Activated T-helper 17 cell treated with anti-CD3 and anti-CD28 coated beads, Interleukin-2, amount 50 U/mL, for 72 hours (primary cell): ENCODE measurements at regions not wholly inside any gene's neighbourhood (a gene's known extent, or its start where the extent isn't known, plus 50 kb on each side); places are given as distances from the start of the nearest gene placed in this dataset.

Experiments
- ATAC-seq: fragments of 150-1000 bp; cut with Tn5 transposase; replicated peaks from 2 replicates; pipeline ENCODE4 v1.10.0; 2021; ENCODE audit warnings: mild to moderate bottlenecking, moderate library complexity
- H3K27ac Mint-ChIP-seq: one replicate; pipeline ENCODE4 v1.8.0; 2022; ENCODE audit warnings: mixed read lengths
- H3K27me3 Mint-ChIP-seq: one replicate; pipeline ENCODE4 v1.8.0; 2022; ENCODE audit warnings: mixed read lengths
- H3K36me3 Mint-ChIP-seq: one replicate; pipeline ENCODE4 v1.8.0; 2022; ENCODE audit warnings: low read depth, mild to moderate bottlenecking, mixed read lengths
- H3K4me1 Mint-ChIP-seq: one replicate; pipeline ENCODE4 v1.8.0; 2022; ENCODE audit warnings: mixed read lengths
- H3K4me3 Mint-ChIP-seq: one replicate; pipeline ENCODE4 v1.8.0; 2022; ENCODE audit warnings: mild to moderate bottlenecking, mixed read lengths
- H3K9me3 Mint-ChIP-seq: one replicate; pipeline ENCODE4 v1.8.0; 2022; ENCODE audit warnings: mixed read lengths

GRCh38 chr12:118655588-118655987 is 279.2 kb downstream of the SUDS3 start:
- Mint-ChIP-seq H3K9me3 (no peaks in the 10 kb centered on the region), H3K27me3 (no peaks in the 10 kb centered on the region), H3K36me3 (no peaks in the 10 kb centered on the region), H3K4me1 (no peaks in the 10 kb centered on the region), H3K4me3 (no peak overlapping the region), H3K27ac (no peak overlapping the region)
- ATAC-seq, result no peak

- ATAC-seq, result no peak
- H3K27ac Mint-ChIP-seq, result no peak overlapping the region
- peaks cover 15% of the 10 kb centered on the region for H3K27me3 Mint-ChIP-seq
- H3K36me3 Mint-ChIP-seq, result no peaks in the 10 kb centered on the region
- H3K9me3 Mint-ChIP-seq, result peaks cover 24% of the 10 kb centered on the region
- H3K4me3 Mint-ChIP-seq, result no peak overlapping the region
- H3K4me1 Mint-ChIP-seq, result no peaks in the 10 kb centered on the region
These were observed 300.9 kb upstream of the SRRM4 start for GRCh38 chr12:118680356-118680963.

GRCh38 chr12:118682656-118683055 is 298.7 kb upstream of the SRRM4 start:
- H3K4me3 Mint-ChIP-seq, result no peak overlapping the region
- H3K36me3 Mint-ChIP-seq, result no peaks in the 10 kb centered on the region
- H3K4me1 Mint-ChIP-seq, result no peaks in the 10 kb centered on the region
- H3K27me3 Mint-ChIP-seq, result peaks cover 15% of the 10 kb centered on the region
- ATAC-seq, result no peak
- H3K27ac Mint-ChIP-seq, result no peak overlapping the region
- peaks cover 19% of the 10 kb centered on the region for H3K9me3 Mint-ChIP-seq

GRCh38 chr12:118685983-118686607 is 295.2 kb upstream of the SRRM4 start:
- peaks cover 15% of the 10 kb centered on the region for H3K27me3 Mint-ChIP-seq
- no peak for ATAC-seq
- no peaks in the 10 kb centered on the region for H3K4me1 Mint-ChIP-seq
- H3K4me3 Mint-ChIP-seq, result no peak overlapping the region
- H3K27ac Mint-ChIP-seq, result no peak overlapping the region
- peaks cover 22% of the 10 kb centered on the region for H3K9me3 Mint-ChIP-seq
- no peaks in the 10 kb centered on the region for H3K36me3 Mint-ChIP-seq

GRCh38 chr12:118689793-118690192 is 291.5 kb upstream of the SRRM4 start:
- ATAC-seq, result no peak
- Mint-ChIP-seq H3K9me3 (peaks cover 11% of the 10 kb centered on the region), H3K27ac (no peak overlapping the region), H3K4me3 (no peak overlapping the region), H3K4me1 (no peaks in the 10 kb centered on the region), H3K27me3 (peaks cover 1% of the 10 kb centered on the region), H3K36me3 (no peaks in the 10 kb centered on the region)

- ATAC-seq, result no peak
These were observed 290.8 kb upstream of the SRRM4 start for GRCh38 chr12:118690506-118690905.

GRCh38 chr12:118694128-118694775 is 287.1 kb upstream of the SRRM4 start:
- H3K4me3 Mint-ChIP-seq, result no peak overlapping the region
- no peak for ATAC-seq
- H3K27ac Mint-ChIP-seq, result no peak overlapping the region
- H3K9me3 Mint-ChIP-seq, result peaks cover 6% of the 10 kb centered on the region
- no peaks in the 10 kb centered on the region for H3K27me3 Mint-ChIP-seq
- H3K4me1 Mint-ChIP-seq, result no peaks in the 10 kb centered on the region
- H3K36me3 Mint-ChIP-seq, result no peaks in the 10 kb centered on the region

More at GRCh38 chr12:118690506-118690905, 290.8 kb upstream of the SRRM4 start:
- Mint-ChIP-seq H3K9me3 (peaks cover 6% of the 10 kb centered on the region), H3K36me3 (no peaks in the 10 kb centered on the region), H3K27me3 (no peaks in the 10 kb centered on the region), H3K4me3 (no peak overlapping the region), H3K4me1 (no peaks in the 10 kb centered on the region), H3K27ac (no peak overlapping the region)

- H3K27ac Mint-ChIP-seq, result no peak overlapping the region
- peaks cover 17% of the 10 kb centered on the region for H3K9me3 Mint-ChIP-seq
- H3K36me3 Mint-ChIP-seq, result no peaks in the 10 kb centered on the region
- ATAC-seq, result no peak
- no peaks in the 10 kb centered on the region for H3K4me1 Mint-ChIP-seq
- H3K27me3 Mint-ChIP-seq, result no peaks in the 10 kb centered on the region
- no peak overlapping the region for H3K4me3 Mint-ChIP-seq
These were observed 276.7 kb upstream of the SRRM4 start for GRCh38 chr12:118704527-118705241.

- Mint-ChIP-seq H3K4me3 (no peak overlapping the region), H3K4me1 (no peaks in the 10 kb centered on the region), H3K36me3 (no peaks in the 10 kb centered on the region), H3K27ac (no peak overlapping the region), H3K9me3 (peaks cover 19% of the 10 kb centered on the region), H3K27me3 (no peaks in the 10 kb centered on the region)
- ATAC-seq, result no peak
These were observed 274.9 kb upstream of the SRRM4 start for GRCh38 chr12:118706437-118706836.

- H3K4me1 Mint-ChIP-seq, result no peaks in the 10 kb centered on the region
- no peak overlapping the region for H3K4me3 Mint-ChIP-seq
- H3K36me3 Mint-ChIP-seq, result no peaks in the 10 kb centered on the region
- no peaks in the 10 kb centered on the region for H3K27me3 Mint-ChIP-seq
- ATAC-seq, result no peak
- no peak overlapping the region for H3K27ac Mint-ChIP-seq
- H3K9me3 Mint-ChIP-seq, result peaks cover 19% of the 10 kb centered on the region
These were observed 271.4 kb upstream of the SRRM4 start for GRCh38 chr12:118709946-118710345.

- H3K27me3 Mint-ChIP-seq, result no peaks in the 10 kb centered on the region
- H3K27ac Mint-ChIP-seq, result no peak overlapping the region
- ATAC-seq, result no peak
- no peak overlapping the region for H3K4me3 Mint-ChIP-seq
- peaks cover 20% of the 10 kb centered on the region for H3K9me3 Mint-ChIP-seq
- no peaks in the 10 kb centered on the region for H3K36me3 Mint-ChIP-seq
- H3K4me1 Mint-ChIP-seq, result no peaks in the 10 kb centered on the region
These were observed 270.2 kb upstream of the SRRM4 start for GRCh38 chr12:118711185-118711584.

- Mint-ChIP-seq H3K4me3 (no peak overlapping the region), H3K27me3 (no peaks in the 10 kb centered on the region), H3K9me3 (peaks cover 7% of the 10 kb centered on the region), H3K36me3 (no peaks in the 10 kb centered on the region), H3K4me1 (no peaks in the 10 kb centered on the region), H3K27ac (no peak overlapping the region)
- ATAC-seq, result no peak
These were observed 267.3 kb upstream of the SRRM4 start for GRCh38 chr12:118714051-118714460.

GRCh38 chr12:118714500-118714899 is 266.8 kb upstream of the SRRM4 start:
- H3K9me3 Mint-ChIP-seq, result peaks cover 7% of the 10 kb centered on the region
- no peaks in the 10 kb centered on the region for H3K27me3 Mint-ChIP-seq
- no peak overlapping the region for H3K27ac Mint-ChIP-seq
- H3K4me3 Mint-ChIP-seq, result no peak overlapping the region
- no peaks in the 10 kb centered on the region for H3K36me3 Mint-ChIP-seq
- no peak for ATAC-seq
- no peaks in the 10 kb centered on the region for H3K4me1 Mint-ChIP-seq

GRCh38 chr12:118715647-118716046 is 265.7 kb upstream of the SRRM4 start:
- Mint-ChIP-seq H3K4me1 (no peaks in the 10 kb centered on the region), H3K9me3 (peaks cover 5% of the 10 kb centered on the region), H3K27ac (no peak overlapping the region), H3K36me3 (no peaks in the 10 kb centered on the region), H3K27me3 (no peaks in the 10 kb centered on the region), H3K4me3 (no peak overlapping the region)
- no peak for ATAC-seq
